Left lung (tissue), 4 donors: ENCODE measurements at regions not wholly inside any gene's neighbourhood (a gene's known extent, or its start where the extent isn't known, plus 50 kb on each side); places are given as distances from the start of the nearest gene placed in this dataset.
A peak's percentile ranks its signal among the peaks of the same experiment; 100 is the strongest.

ENCODE experiments used
- ATAC-seq: fragments of 200-7000 bp; cut with Tn5 transposase; one replicate; pipeline ENCODE4 v1.9.1; 2020; ENCODE audit warnings: moderate library complexity
- DNase-seq, 4 donors: peaks; one replicate each; pipeline ENCODE4 v3.0.0-alpha.2; 2013 to 2020
- H3K27ac ChIP-seq, 2 donors: fragments of 200-600 bp; sonication (generic) in 1 of 2; one replicate each; pipeline versions ENCODE4 v1.5.0 to v1.8.0; 2020 to 2021
- H3K27me3 ChIP-seq, 2 donors: fragments of 200-600 bp; sonication (generic) in 1 of 2; one replicate each; pipeline versions ENCODE4 v1.5.0 to v1.8.0; 2020 to 2021
- H3K36me3 ChIP-seq, 2 donors: fragments of 200-600 bp; sonication (generic) in 1 of 2; one replicate each; pipeline versions ENCODE4 v1.5.0 to v1.8.0; 2020 to 2021
- H3K4me1 ChIP-seq, 2 donors: fragments of 200-600 bp; one replicate each; pipeline ENCODE4 v1.8.0; 2021
- H3K4me3 ChIP-seq, 2 donors: fragments of 200-600 bp; sonication (generic) in 1 of 2; one replicate each; pipeline versions ENCODE4 v1.5.0 to v1.8.0; 2020 to 2021; ENCODE audit warnings: mild to moderate bottlenecking in 1 of 2
- H3K9me3 ChIP-seq, 2 donors: fragments of 200-600 bp; sonication (generic) in 1 of 2; one replicate each; pipeline versions ENCODE4 v1.5.0 to v1.8.0; 2020 to 2021
- CTCF ChIP-seq, 2 donors: fragments of 200-600 bp; sonication (generic) in 1 of 2; IDR thresholded peaks; one replicate each; pipeline versions ENCODE4 v1.5.0 to v1.8.0; 2021; ENCODE audit warnings: antibody characterized with exemption in 2 of 2
- intact Hi-C, 2 donors: fragments of 100-400 bp; cut with DNase I; formaldehyde crosslinking; loops; one replicate each; pipeline versions ENCODE4 v1.11.2 to v1.14.2; 2022
- donor health status: DM: no; HTN: yes; CAD: no.
- donor health status: DM: no; HTN: no; CAD: no.

DNA sequence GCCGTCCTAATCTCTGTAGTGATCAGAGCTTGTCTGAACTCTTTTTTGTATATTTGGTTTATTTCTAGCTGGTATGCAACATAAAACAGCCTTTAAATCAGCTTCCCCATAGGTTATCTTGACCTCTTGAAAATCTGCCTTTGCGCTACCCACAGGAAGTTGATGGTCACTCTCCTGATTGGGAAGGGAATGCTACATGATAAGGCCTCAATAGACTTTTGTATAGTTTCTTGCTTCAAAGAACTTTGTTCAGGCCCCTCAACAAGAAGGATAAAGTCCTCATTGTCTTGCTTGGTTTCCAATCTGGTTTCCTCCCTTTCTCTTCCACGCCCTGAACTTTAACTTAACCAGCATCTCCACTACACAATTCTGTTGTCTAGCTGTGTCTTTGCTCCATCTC, 95.4 kb upstream of the TENT5A start:
- H3K27ac ChIP-seq: no peak overlapping the region
- TF ChIP-seq CTCF (IDR thresholded peaks at IDR 0.05): no peak
- no peak overlapping the region for H3K4me3 ChIP-seq
- no peaks in the 10 kb centered on the region for H3K9me3 ChIP-seq
- DNase-seq: no peak
- no peak for ATAC-seq
- no peaks in the 10 kb centered on the region for H3K4me1 ChIP-seq
- H3K27me3 ChIP-seq: no peaks in the 10 kb centered on the region
- H3K36me3 ChIP-seq: no peaks in the 10 kb centered on the region
- intact Hi-C loops: no loop called here

- no peaks in the 10 kb centered on the region for H3K9me3 ChIP-seq
- no peak for DNase-seq
- no peaks in the 10 kb centered on the region for H3K4me1 ChIP-seq
- H3K27me3 ChIP-seq: no peaks in the 10 kb centered on the region
- no peak overlapping the region for H3K27ac ChIP-seq
- peak; percentile 18 for ATAC-seq
- no peak overlapping the region for H3K4me3 ChIP-seq
- no peak for TF ChIP-seq CTCF (IDR thresholded peaks at IDR 0.05)
- intact Hi-C loops: no loop called here
- no peaks in the 10 kb centered on the region for H3K36me3 ChIP-seq
These were observed 92.2 kb upstream of the TENT5A start for GRCh38 chr6:81844686-81845085.

DNA sequence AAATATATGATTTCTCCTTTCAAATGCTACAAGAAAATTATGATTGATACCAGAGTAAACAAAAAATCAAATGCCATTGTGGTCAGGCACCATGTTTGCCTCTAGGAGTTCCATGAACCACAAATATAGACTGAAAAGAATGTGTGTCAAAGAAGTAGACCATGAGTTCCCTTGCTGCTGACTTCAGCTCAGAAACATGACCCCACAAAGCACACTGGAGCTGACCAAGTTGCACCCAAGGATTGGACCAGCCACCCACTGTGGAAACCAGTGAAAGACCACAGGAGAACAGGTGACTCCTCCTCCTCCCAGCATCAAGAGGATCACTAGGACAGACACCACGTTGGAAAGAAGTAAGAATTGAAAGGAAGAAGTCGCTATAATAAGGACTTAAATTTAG, 90.8 kb upstream of the TENT5A start:
- H3K9me3 ChIP-seq: no peaks in the 10 kb centered on the region
- no peaks in the 10 kb centered on the region for H3K4me1 ChIP-seq
- no peak overlapping the region for H3K4me3 ChIP-seq
- intact Hi-C loops: no loop called here
- DNase-seq (no peak), ATAC-seq (no peak)
- no peak overlapping the region for H3K27ac ChIP-seq
- TF ChIP-seq CTCF (IDR thresholded peaks at IDR 0.05): no peak
- no peaks in the 10 kb centered on the region for H3K36me3 ChIP-seq
- no peaks in the 10 kb centered on the region for H3K27me3 ChIP-seq

- Histone ChIP-seq H3K4me3 (no peak overlapping the region), H3K9me3 (no peaks in the 10 kb centered on the region), H3K36me3 (no peaks in the 10 kb centered on the region), H3K27me3 (no peaks in the 10 kb centered on the region), H3K4me1 (no peaks in the 10 kb centered on the region), H3K27ac (no peak overlapping the region)
- intact Hi-C loops: no loop called here
- ATAC-seq (no peak), DNase-seq (no peak)
- no peak for TF ChIP-seq CTCF (IDR thresholded peaks at IDR 0.05)
These were observed 89.8 kb upstream of the TENT5A start for GRCh38 chr6:81842254-81842653.

DNA sequence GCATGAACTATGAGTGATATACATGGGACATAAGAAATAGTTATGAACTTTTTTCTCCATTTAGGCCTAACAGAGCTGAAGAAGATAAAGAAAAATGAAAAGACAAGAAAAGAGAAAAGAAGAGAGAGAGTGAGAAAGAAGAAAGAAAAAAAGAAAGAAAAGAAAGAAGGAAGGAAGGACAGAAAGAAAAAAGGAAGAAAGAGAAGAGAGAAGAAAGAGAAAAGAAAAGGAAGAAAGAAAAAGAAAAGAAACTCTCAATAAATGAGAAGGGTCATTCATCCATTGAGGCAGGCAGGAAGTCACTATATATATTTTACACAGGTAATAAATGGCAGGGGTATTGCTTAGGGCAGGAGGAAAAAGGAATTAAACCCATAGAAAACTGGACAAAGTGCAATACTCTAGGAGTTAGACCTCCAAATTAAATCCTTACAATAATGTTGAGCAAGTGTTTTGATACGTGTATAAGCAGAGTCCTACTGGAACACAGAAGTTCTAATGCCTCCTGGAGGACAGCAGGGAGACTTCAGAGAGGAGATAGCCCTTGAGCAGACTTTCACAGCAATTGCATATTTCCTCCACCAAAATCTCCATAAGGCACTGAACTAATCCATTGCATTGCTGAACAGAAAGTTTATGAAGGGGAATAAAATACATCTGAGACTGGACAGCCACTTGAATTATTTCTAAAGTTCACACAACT, 86.4 kb upstream of the TENT5A start:
- intact Hi-C loops: no loop called here
- Histone ChIP-seq H3K27me3 (no peaks in the 10 kb centered on the region), H3K9me3 (no peaks in the 10 kb centered on the region), H3K4me1 (no peaks in the 10 kb centered on the region), H3K27ac (no peak overlapping the region), H3K36me3 (no peaks in the 10 kb centered on the region), H3K4me3 (no peak overlapping the region)
- DNase-seq (no peak), ATAC-seq (peak; percentile 10)
- TF ChIP-seq CTCF (IDR thresholded peaks at IDR 0.05): no peak
